T-helper 9 cell (primary cell): ENCODE measurements at regions not wholly inside any gene's neighbourhood (a gene's known extent, or its start where the extent isn't known, plus 50 kb on each side); places are given as distances from the start of the nearest gene placed in this dataset.
"Not testable (repeated sequence)": the region's sequence is repeated elsewhere in the genome, so short reads cannot be mapped to it uniquely, and the experiment has no call there.

Source experiments
- DNase-seq: peaks from one replicate; pipeline ENCODE4 v3.0.0-alpha.2; 2020

DNA sequence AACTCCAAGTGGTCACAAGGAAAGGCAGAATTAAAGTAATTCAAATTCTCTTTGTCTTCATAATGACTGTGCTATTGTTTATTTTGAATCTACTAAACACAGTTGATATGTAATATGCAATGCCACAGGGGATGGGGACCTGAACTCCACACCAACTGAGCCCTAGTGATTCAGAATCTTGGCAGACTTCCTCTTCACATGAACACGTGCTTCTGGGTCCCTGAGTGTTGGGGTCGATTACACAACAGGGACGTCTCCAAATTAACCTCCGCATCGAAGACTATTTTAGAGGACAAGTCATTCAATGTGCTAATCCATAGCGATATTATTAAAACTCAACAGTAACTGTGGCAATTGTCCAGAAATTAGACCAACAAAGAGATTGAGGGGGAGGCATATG is 95.3 kb upstream of the CARD11 start:
- no peak for DNase-seq

DNA sequence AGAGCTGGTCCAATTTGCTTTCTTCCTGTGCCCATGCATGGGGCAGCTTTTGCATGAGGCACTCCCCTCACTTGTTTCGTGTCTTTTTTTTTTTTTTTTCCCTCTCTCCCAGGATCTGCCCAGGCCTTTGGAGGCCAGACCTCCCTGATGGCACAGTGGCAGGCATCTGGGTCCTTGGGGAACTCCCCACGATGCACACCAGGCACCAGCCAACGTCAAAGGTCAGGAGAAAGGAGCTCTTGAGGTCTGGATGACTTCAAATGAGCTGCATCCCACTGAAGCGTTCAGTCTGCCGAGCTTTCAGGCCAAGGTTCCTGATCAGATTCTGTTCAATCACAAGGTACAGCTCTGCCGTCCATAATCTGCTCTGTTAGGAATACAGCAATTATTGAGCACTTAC is 97.2 kb upstream of the CARD11 start:
- DNase-seq, result no peak

DNA sequence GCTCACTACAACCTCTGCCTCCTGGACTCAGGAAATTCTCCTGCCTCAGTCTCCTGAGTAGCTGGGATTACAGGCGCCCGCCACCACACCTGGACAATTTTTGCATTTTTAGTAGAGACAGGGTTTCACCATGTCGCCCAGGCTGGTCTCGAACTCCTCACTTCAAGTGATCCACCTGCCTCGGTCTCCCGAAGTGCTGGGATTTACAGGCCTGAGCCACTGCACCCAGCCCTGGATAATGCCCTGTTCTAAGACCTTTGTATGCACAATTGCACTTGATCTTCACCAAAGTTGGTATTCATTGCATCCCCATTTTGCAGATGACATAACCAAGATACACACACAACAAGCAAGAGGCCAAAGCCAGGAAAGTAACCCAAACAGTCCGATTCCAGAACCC is 97.7 kb upstream of the CARD11 start:
- no peak for DNase-seq

DNA sequence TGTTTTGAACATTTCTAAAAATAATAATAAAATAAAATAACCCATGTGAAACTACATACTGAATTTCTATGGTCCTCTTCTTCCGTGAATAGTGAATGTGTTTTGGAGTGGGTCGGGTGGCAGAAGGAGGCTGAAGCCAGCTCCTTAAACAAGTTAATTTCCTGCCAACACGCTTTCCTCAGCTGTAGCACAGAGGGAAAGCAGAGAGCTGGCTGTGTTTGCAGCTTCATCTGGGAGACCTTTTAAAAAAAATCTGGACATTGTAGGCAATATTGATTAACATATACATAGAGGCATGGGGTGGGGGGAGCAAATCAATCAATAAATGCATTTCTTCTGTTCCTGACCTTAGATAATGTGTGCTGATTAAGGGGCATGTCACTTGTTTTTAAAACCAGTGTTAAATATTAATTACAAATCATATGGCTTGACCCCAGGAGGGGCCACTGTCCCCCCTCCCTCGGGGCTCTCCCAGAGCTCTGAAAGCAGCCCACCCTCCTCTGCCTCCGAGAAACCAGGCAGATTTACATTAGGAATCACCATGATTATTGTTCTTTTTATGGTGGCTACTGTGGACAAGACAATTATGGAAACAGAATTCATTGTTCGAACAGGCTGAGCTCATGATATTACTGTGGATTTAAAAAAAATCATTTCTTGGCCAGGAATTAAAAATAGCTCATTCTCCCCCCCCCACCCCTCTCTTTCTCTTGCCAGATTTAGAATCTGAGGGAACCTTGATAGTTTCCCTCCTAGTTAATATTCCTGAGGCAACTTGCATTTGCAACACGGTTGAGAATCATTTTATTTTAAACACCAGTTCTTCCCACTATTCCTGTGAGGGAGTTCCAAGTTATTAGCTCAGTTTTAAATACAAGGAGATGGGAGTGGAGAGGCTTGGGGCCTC is 100.5 kb upstream of the CARD11 start:
- no peak for DNase-seq

DNA sequence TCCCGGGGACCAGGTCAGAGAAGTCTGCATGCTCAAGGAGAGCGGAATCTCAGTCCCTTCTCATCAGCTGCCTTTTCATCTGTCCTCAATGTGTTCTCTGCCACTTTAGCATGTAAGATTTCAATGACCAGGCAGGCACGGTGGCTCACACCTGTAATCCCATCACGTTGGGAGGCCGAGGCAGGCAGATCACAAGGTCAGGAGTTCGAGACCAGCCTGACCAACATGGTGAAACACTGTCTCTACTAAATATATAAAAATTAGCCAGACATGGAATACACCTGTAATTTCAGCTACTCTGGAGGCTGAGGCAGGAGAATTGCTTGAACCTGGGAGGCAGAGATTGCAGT is 101.1 kb upstream of the CARD11 start:
- not testable (repeated sequence) for DNase-seq

DNA sequence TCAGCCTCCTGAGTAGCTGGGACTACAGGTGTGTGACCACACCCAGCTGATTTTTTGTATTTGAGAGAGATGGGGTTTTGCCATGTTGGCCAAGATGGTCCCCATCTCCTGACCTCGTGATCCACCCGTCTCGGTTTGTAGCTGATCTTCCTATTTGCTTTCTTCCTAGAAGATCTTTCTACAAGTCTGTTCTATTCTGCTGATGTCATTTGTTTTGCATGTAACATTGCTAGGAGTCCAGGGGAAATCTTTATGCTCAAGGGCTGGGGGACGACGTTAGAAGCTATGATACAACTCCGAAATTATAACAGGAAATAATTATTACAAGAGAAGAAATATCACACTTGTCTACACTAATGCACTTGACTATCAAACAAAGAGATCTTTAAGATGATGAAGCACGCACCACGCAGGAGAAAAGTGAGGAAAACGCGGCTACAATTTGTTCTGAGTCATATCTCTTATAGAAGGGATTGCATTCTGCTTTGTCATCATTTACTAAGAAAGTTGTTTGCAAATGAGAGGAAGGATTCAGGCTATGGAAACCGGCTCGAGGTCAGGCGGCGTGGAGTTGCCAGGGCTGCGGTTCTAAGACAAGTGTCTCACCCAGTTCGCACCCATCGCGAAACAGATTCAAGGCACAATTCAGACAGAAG is 103.0 kb upstream of the CARD11 start:
- no peak for DNase-seq

DNA sequence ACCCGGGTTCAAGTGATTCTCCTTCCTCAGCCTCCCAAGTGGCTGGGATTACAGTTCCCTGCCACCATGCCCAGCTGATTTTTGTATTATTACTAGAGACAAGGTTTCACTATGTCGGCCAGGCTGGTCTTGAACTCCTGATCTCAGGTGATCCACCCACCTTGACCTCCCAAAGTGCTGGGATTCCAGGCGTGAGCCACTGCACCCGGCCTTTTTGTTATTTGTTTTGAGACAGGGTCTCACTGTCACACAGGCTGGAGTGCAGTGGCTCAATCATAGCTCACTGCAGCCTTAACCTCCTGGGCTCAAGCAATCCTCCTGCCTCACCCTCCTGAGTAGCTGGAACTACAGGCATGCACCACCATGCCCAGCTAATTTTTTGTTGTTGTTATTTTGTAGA is 104.8 kb upstream of the CARD11 start:
- not testable (repeated sequence) for DNase-seq

DNA sequence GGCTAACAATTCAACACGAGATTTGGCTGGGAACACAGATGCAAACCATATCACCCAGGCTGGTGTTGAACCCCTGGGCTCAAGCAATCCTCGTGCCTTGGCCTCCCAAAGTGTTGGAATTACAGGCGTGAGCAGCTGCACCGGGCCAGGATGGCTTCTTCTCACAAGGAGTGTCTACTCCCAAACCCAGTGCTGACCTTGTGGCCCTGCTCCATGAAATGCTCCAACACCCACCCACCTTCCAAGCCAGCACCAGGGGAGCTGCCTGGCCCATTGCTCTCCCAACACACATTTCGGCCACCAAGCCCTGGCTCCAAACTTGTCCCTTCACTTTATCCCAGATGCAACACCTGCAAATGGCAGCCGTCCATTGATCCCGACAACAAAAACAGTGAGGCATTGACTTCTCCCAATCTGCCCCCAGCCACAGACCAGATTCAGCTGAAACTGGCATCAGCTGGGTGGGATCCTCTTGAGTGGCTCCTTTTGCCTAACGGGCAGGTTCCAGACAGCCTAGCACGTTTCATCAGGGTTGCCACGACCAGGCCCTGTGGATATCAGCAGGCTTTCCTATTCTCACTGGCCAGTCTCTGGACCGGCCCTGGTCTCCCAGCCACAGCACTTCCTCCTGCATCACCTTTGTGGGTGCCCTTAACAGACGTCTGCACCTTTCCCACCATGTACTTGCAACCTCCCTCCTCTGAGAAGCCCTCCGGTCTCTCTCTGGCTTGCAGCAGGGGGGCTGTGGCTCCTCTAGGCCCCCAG is 105.7 kb upstream of the CARD11 start:
- DNase-seq, result no peak

DNA sequence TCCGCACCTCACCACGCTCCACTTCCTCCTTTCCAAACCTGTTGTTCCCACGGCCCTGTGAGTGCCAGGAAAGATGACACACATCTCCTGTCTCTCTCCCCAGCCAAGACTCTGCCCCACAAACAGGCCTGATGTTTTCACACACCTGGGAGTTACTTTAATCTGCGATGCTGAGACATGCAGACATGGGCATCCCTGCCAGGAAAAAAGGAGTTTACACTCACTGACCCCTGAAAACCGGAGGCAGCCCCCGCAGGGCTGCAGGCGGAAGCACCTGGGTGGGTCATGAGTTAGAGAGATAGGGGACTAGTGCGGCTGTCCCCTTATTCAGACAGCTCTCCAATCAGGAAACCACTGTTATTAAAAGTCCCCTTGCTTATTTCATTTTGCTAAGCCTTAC is 106.4 kb upstream of the CARD11 start:
- DNase-seq, result no peak

DNA sequence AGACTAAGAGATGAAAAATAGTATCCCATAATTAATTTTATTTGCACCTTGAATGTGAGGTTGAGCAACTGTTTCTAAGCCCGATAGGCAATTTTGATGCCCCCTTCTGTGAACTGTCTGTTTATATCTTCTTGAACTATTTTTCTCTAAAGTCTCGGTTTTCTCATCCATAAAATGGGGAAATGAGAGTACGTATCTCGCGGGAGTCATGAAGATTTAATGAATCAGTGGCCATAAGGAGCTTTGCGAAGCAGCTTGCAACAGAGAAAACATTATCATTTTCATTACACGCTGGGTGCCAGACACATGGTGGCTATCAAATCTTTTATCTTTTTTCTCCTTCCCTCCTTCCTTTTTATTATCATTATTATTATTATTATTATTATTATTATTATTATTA is 108.1 kb upstream of the CARD11 start:
- no peak for DNase-seq

DNA sequence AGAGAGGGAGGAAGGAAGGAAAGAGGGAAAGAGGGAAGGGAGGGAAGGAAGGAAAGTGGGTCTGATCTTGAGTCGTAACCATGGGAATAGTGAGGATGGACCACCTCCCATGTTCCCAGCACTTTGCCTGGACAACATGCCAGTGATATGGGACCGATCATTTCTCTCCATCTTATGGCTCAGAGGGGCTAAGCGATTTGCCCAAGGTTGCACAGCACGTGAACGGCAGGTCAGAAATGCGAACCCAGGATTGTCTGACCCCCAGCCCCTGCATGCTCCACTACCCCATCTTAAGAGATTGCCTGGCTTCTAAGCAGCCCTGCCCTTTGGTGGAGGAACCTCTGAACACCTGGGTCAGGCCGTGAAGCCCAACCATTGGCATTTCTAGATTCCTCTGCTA is 109.0 kb upstream of the CARD11 start:
- DNase-seq, result no peak

DNA sequence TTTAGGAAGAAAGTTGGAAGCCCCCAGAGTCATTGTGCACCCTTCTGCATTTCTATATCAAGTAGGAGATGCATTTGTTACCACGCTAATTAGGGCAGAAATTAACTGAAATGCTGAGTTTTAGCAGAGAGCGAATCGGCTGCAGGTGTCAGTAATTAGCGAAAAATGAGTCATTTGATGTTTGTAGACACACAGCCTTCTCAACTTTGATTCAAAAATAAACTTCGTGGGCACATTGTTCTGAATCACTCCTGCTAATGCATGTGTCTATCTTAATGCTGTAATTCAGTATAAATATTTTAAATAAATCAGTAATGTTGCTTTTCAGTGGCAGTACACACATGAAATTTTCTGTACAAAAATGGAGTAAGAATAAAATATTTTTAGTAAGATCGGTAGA is 109.5 kb upstream of the CARD11 start:
- DNase-seq, result no peak

DNA sequence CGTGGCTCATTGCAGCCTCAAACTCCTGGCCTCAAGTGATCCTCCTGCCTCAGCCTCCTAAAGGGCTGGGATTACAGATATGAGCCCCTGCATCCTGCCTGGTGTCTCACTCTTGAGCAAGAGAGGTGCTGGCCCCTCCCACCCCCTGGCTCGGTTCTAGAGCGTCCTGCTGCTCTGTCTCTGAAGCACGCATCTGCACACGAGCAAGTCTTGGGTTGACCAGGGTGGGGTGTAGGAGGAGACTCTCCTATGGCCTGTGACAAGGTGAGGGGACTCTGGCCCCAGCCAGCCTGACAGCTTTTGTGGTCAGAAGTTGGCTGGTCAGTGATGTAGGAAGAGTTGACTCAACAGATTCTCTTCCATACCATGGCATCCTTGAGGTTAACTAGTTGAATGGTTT is 110.7 kb upstream of the CARD11 start:
- no peak for DNase-seq

DNA sequence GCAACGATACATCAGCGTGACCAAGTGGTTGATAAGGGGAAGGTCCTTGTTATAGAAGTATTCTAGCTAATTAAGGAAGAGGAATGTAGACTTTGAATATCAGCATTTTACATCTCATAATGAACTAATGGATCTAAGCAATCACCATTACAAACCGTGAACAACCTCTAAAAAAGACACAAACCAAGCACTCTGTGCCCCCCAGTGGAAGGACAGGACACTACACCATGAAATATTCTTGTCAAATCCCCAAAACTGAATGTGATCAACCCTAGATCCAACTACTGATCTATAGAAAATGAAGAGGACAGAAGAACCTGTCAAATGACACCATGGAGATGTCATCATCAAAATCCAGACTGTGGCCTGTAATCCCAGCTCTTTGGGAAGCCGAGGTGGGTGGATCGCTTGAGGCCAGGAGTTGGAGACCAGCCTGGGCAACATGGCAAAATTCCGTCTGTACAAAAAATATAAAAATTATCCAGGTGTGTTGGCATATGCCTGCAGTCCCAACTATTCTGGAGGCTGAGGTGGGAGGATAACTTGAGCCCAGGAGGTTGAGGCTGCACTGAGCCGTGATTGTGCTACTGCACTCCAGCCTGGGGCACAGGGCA is 111.3 kb upstream of the CARD11 start:
- peak; percentile 41 for DNase-seq

DNA sequence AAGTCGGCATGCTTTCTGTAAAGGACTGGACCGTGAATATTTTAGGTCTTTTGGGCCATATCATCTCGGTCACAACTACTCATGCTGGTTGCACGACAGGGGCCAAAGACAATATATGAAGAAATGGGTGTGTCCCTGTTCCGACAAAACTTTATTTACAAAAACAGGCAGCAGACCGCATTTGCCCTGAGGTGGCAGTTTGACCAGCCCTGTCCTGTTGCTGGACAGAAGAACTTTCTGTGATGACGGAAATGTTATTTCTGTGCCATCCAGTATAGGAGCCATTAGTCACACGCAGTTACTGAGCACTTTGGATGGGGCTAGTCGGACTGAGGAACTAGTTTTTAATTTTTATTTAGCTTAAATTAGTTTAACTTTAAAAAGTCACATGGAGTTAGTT is 112.8 kb upstream of the CARD11 start:
- DNase-seq, result no peak

DNA sequence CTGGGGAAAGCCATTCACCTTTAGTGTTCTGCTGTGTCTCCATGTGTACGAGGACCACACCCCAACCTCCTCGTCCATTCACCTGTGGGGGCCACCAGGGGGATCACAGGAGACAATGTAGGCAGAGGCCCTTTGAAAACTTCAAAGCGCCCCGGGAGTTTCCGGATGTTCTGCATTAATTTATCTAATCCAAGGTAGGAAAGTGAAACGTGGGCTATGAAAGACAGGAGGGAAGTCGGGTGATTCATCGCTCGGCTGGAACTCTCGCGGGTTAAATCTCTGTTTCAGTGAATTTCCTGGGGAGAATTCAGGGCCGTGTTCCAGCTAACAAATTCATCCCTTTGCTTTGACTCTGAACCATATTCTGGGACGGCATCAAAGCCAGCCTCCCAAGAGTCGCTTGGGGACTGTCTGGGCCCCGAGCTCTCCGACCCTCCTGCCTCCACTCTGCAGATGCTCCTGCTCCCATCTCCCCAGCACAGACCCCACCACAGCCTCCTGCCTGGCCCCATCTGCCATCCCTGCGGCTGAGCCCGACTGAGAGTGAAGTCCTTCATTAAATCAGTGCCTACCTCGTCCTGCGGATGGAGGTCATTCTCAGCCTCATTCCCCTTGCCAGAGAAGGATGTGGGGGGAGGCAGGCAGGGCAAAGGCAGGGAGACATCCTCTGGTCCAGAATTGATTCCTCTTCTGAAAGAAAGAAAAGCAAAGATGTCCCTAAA is 114.1 kb upstream of the CARD11 start:
- no peak for DNase-seq

DNA sequence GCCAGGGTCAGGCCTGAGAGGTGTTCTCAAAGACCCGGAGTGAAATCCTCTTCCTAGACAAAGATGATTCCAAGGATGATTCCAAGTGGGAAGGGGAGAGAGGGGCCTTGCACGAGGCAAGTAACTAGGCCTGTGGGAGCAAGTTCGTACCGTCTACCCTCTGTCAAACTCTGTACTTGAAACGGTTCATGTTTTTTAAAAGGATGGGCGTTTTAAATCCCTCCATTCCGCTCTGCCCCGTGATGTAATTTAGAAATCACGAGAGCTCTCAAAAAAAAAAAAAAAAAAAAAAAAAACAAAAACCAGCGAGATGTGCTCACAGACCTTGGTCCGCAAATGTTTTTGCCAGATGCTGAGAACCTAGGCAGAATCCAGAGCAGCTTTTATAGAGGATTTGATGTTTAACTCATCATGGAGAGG is 114.7 kb upstream of the CARD11 start:
- no peak for DNase-seq

DNA sequence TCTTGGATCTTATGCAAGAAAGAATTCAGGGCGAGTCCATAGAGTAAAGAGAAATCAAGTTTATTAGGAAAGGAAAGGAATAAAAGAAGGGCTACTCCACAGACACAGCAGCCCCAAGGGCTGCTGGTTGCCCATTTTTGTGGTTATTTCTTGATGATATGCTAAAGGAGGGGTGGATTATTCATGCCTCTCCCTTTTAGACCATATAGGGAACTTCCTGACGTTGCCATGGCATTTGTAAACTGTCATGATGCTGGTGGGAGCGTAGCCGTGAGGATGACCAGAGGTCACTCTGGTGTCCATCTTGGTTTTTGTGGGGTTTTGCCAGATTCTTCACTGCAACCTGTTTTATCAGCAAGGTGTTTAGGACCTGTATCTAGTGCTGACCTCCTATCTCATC is 115.4 kb upstream of the CARD11 start:
- no peak for DNase-seq

DNA sequence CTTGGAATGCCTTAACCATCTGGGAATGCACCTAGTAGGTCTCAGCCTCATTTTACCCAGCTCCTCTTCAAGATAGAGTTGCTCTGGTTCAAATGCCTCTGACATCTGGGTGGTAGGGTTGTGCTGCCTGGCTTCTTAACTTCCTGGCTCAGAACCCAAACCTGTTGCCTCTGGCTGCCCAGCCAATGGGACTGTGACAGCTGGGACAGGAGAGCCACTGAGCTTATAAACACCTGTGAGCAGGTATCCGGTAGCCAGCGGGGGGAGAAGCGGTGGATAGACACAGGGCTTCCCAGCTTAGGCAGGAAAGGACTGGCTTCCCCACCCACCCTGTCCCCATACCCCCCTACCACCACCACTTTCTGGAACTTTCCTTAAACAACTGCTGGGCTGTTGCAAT is 115.8 kb upstream of the CARD11 start:
- DNase-seq, result no peak

DNA sequence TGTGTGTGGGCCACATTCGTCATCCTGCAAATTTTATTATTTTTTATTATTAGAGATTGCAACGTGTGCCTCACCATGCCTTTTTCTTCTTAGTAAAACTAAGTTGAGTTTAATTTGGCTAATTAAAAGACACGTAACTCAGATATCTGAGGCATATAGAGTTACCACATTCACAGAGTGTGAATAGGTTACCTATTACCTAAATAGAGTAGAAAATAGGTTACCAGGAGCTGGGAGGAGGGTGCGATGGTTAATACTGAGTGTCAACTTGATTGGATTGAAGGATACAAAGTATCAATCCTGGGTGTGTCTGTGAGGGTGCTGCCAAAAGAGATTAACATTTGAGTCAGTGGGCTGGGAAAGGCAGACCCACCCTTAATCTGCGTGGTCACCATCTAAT is 116.3 kb upstream of the CARD11 start:
- DNase-seq, result not testable (repeated sequence)

DNA sequence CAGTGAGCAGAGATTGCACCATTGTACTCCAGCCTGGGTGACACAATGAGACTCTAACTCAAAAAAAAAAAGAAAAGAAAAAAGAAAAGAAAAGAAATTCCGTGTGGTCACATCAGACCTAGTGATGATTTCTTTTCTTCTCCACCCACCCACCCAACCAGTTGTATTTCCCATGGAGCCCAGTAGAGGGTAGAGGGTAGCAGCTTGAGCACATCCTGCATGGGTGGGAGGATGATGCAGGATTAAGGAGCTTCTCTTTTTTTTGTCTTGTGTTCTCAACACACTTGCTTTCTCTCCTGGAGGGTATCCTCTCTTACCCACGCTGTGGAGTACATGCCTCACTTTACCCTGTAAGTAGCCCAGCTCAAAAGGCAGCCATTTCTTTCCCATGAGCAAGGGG is 118.6 kb upstream of the CARD11 start:
- no peak for DNase-seq

DNA sequence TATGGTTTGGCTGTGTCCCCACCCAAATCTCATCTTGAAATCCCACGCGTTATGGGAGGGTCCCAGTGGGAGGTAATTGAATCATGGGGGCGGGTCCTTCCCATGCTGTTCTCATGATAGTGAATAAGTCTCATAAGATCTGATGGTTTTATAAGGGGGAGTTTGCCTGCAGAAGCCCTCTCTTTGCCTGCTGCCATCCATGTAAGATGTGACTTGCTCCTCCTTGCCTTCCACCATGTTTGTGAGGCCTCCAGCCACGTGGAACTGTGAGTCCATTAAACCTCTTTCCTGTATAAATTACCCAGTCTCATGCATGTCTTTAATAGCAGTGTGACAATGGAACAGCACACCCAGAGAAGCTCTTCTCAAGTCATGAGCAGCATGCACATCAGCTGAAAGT is 119.1 kb upstream of the CARD11 start:
- not testable (repeated sequence) for DNase-seq

DNA sequence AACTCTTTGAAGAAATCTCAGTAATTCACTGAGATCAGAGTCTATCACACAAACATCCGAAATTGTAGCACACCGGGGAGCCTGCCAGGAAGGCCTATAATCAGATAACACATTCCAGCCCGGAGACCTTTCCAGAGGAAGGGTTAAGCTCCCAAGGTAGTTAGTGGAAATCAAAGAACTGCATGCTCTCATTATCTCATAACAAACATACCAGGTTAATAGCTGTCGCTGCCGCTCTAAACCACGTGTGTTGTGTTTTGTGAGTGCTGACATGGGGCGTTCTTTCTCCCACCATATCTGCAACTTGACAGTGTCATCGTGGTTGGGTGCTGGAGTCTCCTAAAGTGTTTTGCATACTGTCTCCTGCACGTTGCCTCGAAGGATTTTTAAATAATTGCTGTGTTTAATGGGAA is 120.7 kb upstream of the CARD11 start:
- DNase-seq, result no peak
